Sigmoid colon (tissue), 4 donors: ENCODE measurements at regions not wholly inside any gene's neighbourhood (a gene's known extent, or its start where the extent isn't known, plus 50 kb on each side); places are given as distances from the start of the nearest gene placed in this dataset.

Experiments
- CTCF ChIP-seq, 4 experiments: fragments of 450-650 bp in 3 of 4; fragments of 200-600 bp in 1 of 4; IDR thresholded peaks; one replicate each; pipeline ENCODE4 v1.5.1; 2016 to 2019; ENCODE audit warnings: antibody characterized with exemption in 4 of 4, mild to moderate bottlenecking in 3 of 4, moderate library complexity in 2 of 4
- EP300 ChIP-seq, 4 donors: sonication (generic); formaldehyde crosslinking; IDR thresholded peaks; one replicate each; pipeline ENCODE4 v1.6.1; 2017; ENCODE audit warnings: antibody characterized with exemption in 4 of 4

- TF ChIP-seq CTCF (IDR thresholded peaks at IDR 0.05) = no peak
- no peak for TF ChIP-seq EP300 (IDR thresholded peaks at IDR 0.05)
These were observed 298.1 kb upstream of the NECTIN3 start for GRCh38 chr3:110773413-110773954.
